Stimulated activated CD4-positive, alpha-beta T cell treated with anti-CD3 and anti-CD28 coated beads, TNF-alpha, amount 100 ng/mL, for 24 hours (primary cell): ENCODE measurements at regions not wholly inside any gene's neighbourhood (a gene's known extent, or its start where the extent isn't known, plus 50 kb on each side); places are given as distances from the start of the nearest gene placed in this dataset.
"Not testable (repeated sequence)": the region's sequence is repeated elsewhere in the genome, so short reads cannot be mapped to it uniquely, and the experiment has no call there.

ENCODE experiments used
- DNase-seq, 3 experiments: peaks; one replicate each; pipeline ENCODE4 v3.0.0-alpha.2; 2020; ENCODE audit warnings: low read depth in 3 of 3

- DNase-seq, result no peak
Observed at GRCh38 chr13:74248477-74248876, 114.3 kb upstream of the KLF12 start.

DNA sequence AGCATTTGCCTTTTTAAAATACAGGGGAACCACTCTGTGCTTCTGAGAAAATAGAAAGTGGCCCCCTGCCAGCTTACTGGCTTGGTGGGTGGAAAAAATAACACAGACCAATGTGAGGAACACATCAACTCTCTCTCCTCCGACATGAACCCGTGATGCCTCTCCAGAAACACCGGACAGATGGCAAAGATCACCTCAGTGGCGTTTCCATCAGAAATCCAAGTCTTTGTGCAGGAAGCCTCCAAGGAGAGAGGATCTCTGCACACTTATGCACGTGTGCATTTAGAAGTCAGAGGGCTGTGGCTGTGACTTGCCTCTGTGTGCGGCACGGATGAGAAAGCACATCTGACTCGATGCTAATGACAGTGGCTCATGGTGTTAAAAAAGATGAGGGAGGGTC lies 112.3 kb upstream of the KLF12 start:
- no peak for DNase-seq

DNA sequence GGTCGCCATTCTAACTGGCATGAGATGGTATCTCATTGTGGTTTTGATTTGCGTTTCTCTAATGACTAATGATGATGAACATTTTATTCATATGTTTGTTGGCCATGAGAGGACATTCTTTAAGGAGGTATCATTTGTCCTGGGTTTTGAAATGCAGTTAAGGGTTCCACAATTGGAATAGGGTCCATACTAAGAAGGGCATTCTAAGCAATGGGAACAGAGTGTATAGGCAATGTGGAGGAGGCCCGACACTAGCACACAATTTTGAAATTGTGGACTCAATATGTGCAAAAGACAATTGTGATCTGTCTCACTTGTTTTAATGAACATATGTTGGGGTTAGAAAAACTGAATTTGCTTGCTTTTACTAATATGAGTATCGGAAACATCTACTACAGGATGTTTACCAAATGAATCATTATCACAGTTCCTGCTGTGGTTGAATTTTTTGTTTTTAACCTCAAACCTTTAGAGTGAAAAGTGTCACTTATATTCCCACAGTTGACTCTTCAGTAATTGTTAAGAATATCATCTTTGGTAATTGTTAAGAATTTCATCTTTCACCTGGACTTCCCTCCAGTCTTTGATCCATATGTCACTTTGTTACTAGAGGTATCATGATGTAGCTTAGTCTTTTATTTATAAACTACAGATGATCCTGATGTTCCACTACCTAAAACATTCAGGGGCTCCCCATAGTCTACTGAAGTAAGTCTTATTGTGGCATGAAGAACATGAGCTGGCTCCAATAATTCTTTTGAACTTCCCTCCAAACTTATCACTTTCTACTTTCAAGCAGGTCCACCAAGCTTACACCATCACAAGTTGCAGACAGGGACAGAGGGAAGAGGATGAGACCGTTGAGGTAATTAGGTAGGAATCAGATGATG lies 109.7 kb upstream of the KLF12 start:
- DNase-seq, result no peak

GRCh38 chr13:74241343-74241742 lies 107.1 kb upstream of the KLF12 start:
- DNase-seq, result not testable (repeated sequence)

GRCh38 chr13:74230984-74231501 lies 96.8 kb upstream of the KLF12 start:
- no peak for DNase-seq

DNA sequence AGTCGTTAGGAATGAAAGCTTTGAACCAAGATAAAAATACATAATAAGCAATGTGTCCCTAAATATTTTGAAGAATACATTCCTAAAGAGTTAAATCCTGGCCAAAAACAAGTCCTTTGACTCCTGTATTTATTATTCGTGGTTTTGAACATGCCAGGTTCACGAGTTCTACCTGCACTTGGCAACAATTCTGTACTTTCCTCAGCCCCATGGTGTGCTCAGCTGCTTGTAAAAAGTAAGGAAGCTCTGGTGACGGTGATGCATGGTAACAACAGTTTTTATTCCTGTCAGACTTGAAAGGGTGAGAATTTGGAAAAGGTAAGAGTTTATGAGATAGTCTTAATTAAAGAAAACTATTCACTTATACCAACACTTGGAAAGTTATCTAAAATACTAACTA lies 95.0 kb upstream of the KLF12 start:
- DNase-seq, result no peak

- no peak for DNase-seq
Observed at GRCh38 chr13:74227476-74228158, 93.4 kb upstream of the KLF12 start.

- DNase-seq, result no peak
Observed at GRCh38 chr13:74226791-74227475, 92.7 kb upstream of the KLF12 start.

DNA sequence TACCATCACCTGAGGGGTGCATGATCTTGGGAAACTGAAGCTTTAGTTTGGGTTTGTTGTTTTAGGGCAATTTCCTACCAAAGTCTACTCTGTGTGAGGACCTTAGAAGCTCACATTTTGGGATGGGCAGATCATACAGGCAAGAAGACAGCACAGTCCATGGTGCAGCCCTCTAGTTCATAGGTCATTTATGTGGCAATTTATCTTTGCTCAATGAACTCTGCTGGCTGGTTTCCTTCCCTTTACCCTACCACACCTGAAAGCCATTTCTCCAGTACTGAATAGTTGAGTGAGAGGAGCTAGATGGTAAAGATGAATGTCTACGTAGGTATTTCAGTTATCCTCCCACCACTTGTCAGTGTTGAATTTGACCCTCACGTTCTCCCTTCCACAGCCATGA lies 87.5 kb upstream of the KLF12 start:
- DNase-seq, result no peak

GRCh38 chr13:74219566-74219965 lies 85.4 kb upstream of the KLF12 start:
- DNase-seq, result no peak

DNA sequence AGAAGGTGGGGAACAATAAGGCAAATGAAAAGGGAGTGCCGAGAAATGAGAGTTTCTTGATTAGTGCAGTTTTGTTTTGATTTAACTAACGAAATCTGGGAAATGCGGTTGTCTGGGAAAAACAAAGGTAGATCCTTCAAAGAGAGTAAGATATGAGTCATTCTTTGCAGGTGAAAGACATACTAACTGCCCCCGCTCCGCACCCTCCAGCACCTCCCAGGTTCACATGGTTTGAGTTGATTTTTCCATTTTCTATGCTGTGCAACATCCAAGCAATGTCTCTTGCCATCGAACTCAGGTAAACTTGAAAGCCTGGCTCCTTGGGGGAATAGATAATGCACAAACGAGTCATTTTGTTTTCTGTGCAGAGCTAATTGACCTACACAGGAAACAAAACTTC lies 84.1 kb upstream of the KLF12 start:
- peak in 1 of 3 experiments; percentile 9 for DNase-seq

GRCh38 chr13:74217811-74218210 lies 83.6 kb upstream of the KLF12 start:
- DNase-seq, result no peak

DNA sequence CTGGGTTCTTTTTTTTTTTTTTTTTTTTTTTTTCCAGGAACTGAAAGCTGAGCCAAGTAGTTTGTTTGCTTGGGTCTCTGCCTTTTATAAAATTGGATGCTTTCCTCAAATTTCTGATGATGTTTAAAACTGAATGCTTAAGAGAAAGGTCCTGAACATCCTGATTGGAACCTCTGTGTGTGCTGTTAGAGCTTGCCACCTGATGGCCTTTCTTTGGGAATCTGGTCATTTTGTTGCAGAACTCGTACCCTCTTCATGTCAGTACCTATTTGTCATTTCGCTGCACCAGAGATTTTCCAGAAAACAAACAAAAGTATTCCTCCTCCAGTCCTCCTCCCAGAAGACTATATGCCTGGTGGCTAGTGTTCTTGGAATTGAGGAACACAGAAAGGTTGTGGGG lies 81.2 kb upstream of the KLF12 start:
- no peak for DNase-seq

GRCh38 chr13:74214321-74214720 lies 80.1 kb upstream of the KLF12 start:
- no peak for DNase-seq

DNA sequence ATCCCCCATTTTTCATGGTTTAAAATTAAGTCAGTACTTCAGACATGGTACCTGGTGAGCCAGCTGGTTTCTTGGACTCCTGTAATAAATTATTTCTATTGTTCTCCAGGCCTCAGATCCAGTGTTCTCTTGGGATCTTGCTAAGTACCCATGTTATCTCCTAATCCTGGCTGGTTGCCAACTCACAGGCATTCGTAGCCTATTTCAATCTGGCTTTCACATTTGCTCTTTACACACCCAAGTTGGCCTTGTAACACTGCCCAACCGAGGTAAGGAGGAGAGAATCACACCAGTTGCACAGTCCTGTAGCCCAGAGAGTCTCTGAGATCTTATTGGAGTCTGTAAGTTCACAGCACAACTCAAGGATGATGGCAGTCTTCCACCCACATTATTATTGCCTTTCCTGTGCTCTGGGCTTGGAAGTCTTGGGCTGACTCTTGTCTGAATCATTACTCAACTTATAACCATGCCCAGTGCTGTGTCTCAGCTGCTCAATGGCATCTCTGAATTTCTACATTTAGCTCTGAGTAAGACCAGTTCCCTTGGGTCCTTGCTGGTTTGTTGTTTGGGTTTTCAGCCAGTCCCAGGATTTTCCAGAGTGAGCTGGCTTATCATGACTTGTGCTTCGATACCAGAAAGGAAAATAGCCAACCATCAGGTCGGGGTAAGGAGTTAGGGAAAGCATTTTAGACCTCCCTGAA lies 76.6 kb upstream of the KLF12 start:
- DNase-seq, result no peak

DNA sequence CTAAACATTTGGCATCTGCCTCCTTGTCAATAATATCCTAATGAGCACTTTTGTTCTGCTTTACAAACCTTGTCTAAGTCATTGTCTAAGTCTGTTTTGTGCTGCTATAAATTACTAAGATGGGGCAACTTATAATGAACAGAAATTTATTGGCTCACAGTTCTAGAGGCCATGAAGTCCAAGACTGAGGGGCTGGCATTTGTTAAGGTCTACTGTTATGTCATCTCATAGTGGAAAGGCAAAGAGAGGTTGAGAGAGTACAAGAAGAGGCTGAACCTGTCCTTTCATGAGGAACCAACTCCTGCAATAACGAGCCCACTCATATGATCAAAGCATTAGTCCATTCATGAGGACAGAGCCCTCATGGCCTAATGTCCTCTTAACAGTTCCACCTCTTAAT lies 72.7 kb upstream of the KLF12 start:
- no peak for DNase-seq

GRCh38 chr13:74206061-74206561 lies 71.9 kb upstream of the KLF12 start:
- DNase-seq, result no peak

GRCh38 chr13:74205313-74205690 lies 71.1 kb upstream of the KLF12 start:
- DNase-seq, result no peak

GRCh38 chr13:74204602-74205312 lies 70.6 kb upstream of the KLF12 start:
- DNase-seq, result no peak

DNA sequence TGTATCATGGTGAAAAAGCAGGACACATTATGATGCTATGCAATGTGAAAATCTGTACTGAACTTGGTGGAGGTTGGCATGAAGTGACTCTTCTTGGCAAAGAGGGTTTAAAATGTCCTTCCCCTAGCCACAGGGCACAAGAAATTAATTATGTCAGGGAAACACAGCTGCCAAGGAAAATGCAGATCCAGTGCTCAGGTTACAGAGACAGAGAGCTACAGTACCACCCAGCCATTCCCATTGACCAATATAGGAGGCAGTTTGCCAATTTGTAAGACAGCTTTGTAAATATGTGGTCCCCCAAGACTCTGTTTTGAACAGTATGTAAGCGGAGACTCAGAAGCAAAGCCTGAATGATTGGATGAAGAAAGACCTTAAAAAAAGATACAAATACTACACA lies 69.4 kb upstream of the KLF12 start:
- no peak for DNase-seq
